ENCODE measurements at regions not wholly inside any gene's neighbourhood (a gene's known extent, or its start where the extent isn't known, plus 50 kb on each side); places are given as distances from the start of the nearest gene placed in this dataset.

DNA sequence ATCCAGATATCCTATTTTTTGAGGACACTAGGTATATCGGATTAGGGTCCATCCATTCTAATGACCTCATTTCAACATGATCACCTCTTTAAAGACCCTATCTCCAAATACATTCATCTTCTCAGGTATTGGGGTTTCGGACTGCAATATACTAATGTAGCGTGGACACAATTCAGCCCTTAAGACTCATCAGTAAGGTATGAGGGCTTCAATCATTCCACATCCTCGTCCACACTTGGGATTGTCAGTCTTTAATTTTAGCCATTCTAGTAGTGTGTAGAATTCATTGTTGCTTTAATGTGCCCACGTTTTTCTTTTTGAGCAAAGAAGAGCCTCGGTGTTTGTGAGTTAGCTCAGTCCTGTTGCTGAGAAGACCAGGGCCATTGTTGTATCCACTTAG is 177.0 kb upstream of the TBX3 start:
- Mint-ChIP-seq H3K27ac (no peak overlapping the region), H3K36me3 (no peaks in the 10 kb centered on the region), H3K9me3 (peaks cover 3% of the 10 kb centered on the region), H3K27me3 (ENCODE audit: insufficient read depth, low read depth) (peaks cover 3% of the 10 kb centered on the region), H3K4me3 (no peak overlapping the region), H3K4me1 (peaks cover 18% of the 10 kb centered on the region)
- H3K79me2 ChIP-seq (ENCODE audit: low read depth): no peaks in the 10 kb centered on the region
- no peak for DNase-seq (ENCODE audit: low spot score)
- H3K9ac ChIP-seq: no peak overlapping the region
- H3K27me3 ChIP-seq: no peaks in the 10 kb centered on the region
- H3K4me2 ChIP-seq: no peak overlapping the region
- no peak overlapping the region for H3K27ac ChIP-seq
- H2AFZ ChIP-seq (replicated peaks): no peak overlapping the region
- H3K4me1 ChIP-seq: peaks cover 17% of the 10 kb centered on the region
- H3F3A ChIP-seq (ENCODE audit: low read depth): peaks cover 18% of the 10 kb centered on the region
- no peaks in the 10 kb centered on the region for H3K9me3 ChIP-seq (ENCODE audit: low read depth)
- TF ChIP-seq, protein P1, sequence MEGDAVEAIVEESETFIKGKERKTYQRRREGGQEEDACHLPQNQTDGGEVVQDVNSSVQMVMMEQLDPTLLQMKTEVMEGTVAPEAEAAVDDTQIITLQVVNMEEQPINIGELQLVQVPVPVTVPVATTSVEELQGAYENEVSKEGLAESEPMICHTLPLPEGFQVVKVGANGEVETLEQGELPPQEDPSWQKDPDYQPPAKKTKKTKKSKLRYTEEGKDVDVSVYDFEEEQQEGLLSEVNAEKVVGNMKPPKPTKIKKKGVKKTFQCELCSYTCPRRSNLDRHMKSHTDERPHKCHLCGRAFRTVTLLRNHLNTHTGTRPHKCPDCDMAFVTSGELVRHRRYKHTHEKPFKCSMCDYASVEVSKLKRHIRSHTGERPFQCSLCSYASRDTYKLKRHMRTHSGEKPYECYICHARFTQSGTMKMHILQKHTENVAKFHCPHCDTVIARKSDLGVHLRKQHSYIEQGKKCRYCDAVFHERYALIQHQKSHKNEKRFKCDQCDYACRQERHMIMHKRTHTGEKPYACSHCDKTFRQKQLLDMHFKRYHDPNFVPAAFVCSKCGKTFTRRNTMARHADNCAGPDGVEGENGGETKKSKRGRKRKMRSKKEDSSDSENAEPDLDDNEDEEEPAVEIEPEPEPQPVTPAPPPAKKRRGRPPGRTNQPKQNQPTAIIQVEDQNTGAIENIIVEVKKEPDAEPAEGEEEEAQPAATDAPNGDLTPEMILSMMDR (IDR thresholded peaks at IDR 0.05): no peak
- TF ChIP-seq EZH2 (IDR thresholded peaks at IDR 0.05): no peak
- no peak for TF ChIP-seq EZH2phosphoT487 (IDR thresholded peaks at IDR 0.05)
- no peaks in the 10 kb centered on the region for H4K20me1 ChIP-seq (ENCODE audit: low read depth)
- no peak overlapping the region for H3K4me3 ChIP-seq
- H3K36me3 ChIP-seq: no peaks in the 10 kb centered on the region

DNA sequence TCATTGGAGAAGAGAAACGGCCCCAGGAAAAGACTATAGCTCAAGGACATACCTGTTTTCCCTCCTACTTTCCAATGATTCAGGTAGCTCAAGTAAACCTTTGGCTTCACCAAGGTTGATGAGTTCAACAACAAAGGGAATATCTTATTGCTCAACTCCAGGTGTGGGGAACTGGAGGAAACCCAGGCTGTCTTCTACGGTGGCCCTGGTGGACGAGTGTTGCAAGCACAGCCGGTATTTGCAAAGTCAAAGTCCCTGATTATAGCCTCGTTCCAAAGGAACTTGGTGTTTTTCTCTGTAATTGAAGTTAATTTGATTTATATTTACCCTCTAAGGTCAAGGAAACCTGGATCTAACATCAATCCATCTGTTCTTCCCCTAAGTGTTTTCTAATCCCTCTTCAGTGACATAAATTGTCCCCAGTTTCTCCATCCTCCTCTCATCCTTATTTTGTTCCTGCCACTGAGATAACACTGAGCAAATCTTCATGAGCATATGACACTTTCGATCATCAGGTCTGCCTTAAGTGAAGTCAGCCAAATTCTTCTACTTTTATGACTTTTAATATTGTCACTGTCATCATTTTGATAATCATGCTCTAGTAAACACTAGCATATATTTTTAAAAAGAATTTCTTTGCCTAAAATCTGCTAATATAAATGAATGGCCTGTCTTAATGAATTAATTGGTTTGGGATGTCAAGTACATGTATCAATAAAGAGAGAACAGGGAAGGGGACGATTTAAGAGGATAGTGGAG is 174.6 kb upstream of the TBX3 start:
- H3K4me2 ChIP-seq: no peak overlapping the region
- no peaks in the 10 kb centered on the region for H3K9me3 ChIP-seq (ENCODE audit: low read depth)
- H3K4me3 Mint-ChIP-seq: no peak overlapping the region
- no peaks in the 10 kb centered on the region for H3K4me1 ChIP-seq
- H3K4me3 ChIP-seq: no peak overlapping the region
- no peak for DNase-seq (ENCODE audit: low spot score)
- H3K79me2 ChIP-seq (ENCODE audit: low read depth): no peaks in the 10 kb centered on the region
- no peaks in the 10 kb centered on the region for H4K20me1 ChIP-seq (ENCODE audit: low read depth)
- no peak overlapping the region for H2AFZ ChIP-seq (replicated peaks)
- H3K4me1 Mint-ChIP-seq: no peaks in the 10 kb centered on the region
- TF ChIP-seq EZH2phosphoT487 (IDR thresholded peaks at IDR 0.05) (no peak), EZH2 (IDR thresholded peaks at IDR 0.05) (no peak)
- TF ChIP-seq, protein P1 (IDR thresholded peaks at IDR 0.05): peak; percentile 39
- H3K36me3 Mint-ChIP-seq: no peaks in the 10 kb centered on the region
- no peak overlapping the region for H3K27ac ChIP-seq
- H3K9me3 Mint-ChIP-seq: peaks cover 3% of the 10 kb centered on the region
- H3K9ac ChIP-seq: no peak overlapping the region
- H3F3A ChIP-seq (ENCODE audit: low read depth): no peaks in the 10 kb centered on the region
- no peak overlapping the region for H3K27ac Mint-ChIP-seq
- H3K27me3 ChIP-seq: no peaks in the 10 kb centered on the region
- peaks cover 5% of the 10 kb centered on the region for H3K27me3 Mint-ChIP-seq (ENCODE audit: insufficient read depth, low read depth)
- no peaks in the 10 kb centered on the region for H3K36me3 ChIP-seq

DNA sequence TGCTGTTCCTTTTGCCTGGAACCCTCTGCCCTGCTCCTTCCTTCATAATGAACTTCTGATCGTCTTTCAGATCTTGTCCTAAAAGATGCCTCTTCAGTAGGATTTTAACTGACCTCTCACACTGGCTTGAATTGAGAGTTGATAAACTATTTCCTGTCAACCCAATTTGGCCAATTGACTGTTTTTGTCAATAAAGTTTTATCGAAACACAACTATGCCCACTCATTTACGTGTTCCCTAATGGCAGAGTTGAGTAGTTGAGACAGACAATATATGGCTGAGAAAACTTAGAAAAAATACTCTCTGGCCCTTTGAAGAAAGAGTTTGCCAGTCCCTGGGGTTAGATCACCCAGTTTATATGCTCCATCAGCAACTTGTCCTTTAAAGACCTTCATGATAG is 171.7 kb upstream of the TBX3 start:
- no peak overlapping the region for H3K9ac ChIP-seq
- H3K27me3 Mint-ChIP-seq (ENCODE audit: insufficient read depth, low read depth): peaks cover 5% of the 10 kb centered on the region
- no peak overlapping the region for H3K4me3 Mint-ChIP-seq
- H3K27me3 ChIP-seq: no peaks in the 10 kb centered on the region
- no peaks in the 10 kb centered on the region for H3K9me3 ChIP-seq (ENCODE audit: low read depth)
- no peak overlapping the region for H2AFZ ChIP-seq (replicated peaks)
- H3K27ac Mint-ChIP-seq: no peak overlapping the region
- no peak for TF ChIP-seq EZH2phosphoT487 (IDR thresholded peaks at IDR 0.05)
- TF ChIP-seq, protein P1 (IDR thresholded peaks at IDR 0.05): no peak
- no peak for TF ChIP-seq EZH2 (IDR thresholded peaks at IDR 0.05)
- H3K4me3 ChIP-seq: no peak overlapping the region
- H3K4me1 ChIP-seq: no peaks in the 10 kb centered on the region
- H4K20me1 ChIP-seq (ENCODE audit: low read depth): no peaks in the 10 kb centered on the region
- H3K36me3 ChIP-seq: no peaks in the 10 kb centered on the region
- H3K79me2 ChIP-seq (ENCODE audit: low read depth): no peaks in the 10 kb centered on the region
- H3K4me1 Mint-ChIP-seq: no peaks in the 10 kb centered on the region
- no peaks in the 10 kb centered on the region for H3K36me3 Mint-ChIP-seq
- no peaks in the 10 kb centered on the region for H3F3A ChIP-seq (ENCODE audit: low read depth)
- H3K9me3 Mint-ChIP-seq: peaks cover 3% of the 10 kb centered on the region
- no peak for DNase-seq (ENCODE audit: low spot score)
- no peak overlapping the region for H3K27ac ChIP-seq
- no peak overlapping the region for H3K4me2 ChIP-seq
